ENCODE measurements at regions not wholly inside any gene's neighbourhood (a gene's known extent, or its start where the extent isn't known, plus 50 kb on each side); places are given as distances from the start of the nearest gene placed in this dataset.

DNA sequence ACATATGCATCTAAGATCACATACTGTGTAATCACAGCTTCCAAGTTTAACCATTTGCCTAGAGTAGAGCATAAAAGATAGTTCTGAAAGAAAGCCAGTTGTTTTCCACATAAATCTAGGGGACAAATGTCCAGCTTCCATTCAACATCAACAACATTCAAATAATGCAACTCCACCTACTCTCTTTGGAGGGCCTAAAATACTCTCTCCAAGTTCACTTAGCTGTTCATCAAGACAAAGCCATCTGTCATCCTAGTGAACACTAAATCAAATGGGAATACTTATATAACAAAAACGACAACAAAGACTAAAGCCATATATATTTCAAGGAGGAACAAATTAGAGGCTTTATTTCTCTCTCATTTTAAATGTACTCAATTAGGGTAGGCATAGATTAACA, 221.5 kb upstream of the CDH2 start:
- 36 to 39% methylated on average over 1 of the region's 1 CpG for WGBS, 2 donors
- Histone ChIP-seq H3K36me3 (replicated peaks in 1 of 2; ENCODE audit: insufficient read depth in 1 of 2, low read depth in 2 of 2) (no peaks in the 10 kb centered on the region), H3K4me1 (no peaks in the 10 kb centered on the region), H3K27ac (no peak overlapping the region), H3K9me3 (no peaks in the 10 kb centered on the region), H3K4me3 (no peak overlapping the region), H3K27me3 (no peaks in the 10 kb centered on the region)
- TF ChIP-seq POLR2A (IDR thresholded peaks at IDR 0.05): no peak
- TF ChIP-seq, protein P1, sequence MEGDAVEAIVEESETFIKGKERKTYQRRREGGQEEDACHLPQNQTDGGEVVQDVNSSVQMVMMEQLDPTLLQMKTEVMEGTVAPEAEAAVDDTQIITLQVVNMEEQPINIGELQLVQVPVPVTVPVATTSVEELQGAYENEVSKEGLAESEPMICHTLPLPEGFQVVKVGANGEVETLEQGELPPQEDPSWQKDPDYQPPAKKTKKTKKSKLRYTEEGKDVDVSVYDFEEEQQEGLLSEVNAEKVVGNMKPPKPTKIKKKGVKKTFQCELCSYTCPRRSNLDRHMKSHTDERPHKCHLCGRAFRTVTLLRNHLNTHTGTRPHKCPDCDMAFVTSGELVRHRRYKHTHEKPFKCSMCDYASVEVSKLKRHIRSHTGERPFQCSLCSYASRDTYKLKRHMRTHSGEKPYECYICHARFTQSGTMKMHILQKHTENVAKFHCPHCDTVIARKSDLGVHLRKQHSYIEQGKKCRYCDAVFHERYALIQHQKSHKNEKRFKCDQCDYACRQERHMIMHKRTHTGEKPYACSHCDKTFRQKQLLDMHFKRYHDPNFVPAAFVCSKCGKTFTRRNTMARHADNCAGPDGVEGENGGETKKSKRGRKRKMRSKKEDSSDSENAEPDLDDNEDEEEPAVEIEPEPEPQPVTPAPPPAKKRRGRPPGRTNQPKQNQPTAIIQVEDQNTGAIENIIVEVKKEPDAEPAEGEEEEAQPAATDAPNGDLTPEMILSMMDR (IDR thresholded peaks at IDR 0.05): no peak
- DNase-seq: no peak
- ATAC-seq: no peak
- intact Hi-C loops (cut with DNase I): no loop called here

DNA sequence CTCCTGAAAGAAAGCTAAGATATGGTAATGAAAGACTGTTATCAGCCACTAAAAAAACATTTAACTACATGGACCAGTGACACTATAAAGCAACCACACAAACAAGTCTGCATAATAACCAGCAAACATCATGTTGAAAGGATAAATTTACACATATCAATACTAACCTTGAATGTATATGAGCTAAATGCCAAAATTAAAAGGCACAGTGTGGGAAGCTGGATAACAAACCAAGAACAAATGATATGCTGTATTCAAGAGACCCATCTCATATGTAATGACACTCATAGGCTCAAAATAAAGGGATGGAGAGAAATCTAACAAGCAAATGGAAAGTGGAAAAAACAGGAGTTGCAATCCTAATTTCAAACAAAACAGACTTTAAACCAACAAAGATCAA, 213.1 kb upstream of the CDH2 start:
- no peaks in the 10 kb centered on the region for H3K27me3 ChIP-seq

DNA sequence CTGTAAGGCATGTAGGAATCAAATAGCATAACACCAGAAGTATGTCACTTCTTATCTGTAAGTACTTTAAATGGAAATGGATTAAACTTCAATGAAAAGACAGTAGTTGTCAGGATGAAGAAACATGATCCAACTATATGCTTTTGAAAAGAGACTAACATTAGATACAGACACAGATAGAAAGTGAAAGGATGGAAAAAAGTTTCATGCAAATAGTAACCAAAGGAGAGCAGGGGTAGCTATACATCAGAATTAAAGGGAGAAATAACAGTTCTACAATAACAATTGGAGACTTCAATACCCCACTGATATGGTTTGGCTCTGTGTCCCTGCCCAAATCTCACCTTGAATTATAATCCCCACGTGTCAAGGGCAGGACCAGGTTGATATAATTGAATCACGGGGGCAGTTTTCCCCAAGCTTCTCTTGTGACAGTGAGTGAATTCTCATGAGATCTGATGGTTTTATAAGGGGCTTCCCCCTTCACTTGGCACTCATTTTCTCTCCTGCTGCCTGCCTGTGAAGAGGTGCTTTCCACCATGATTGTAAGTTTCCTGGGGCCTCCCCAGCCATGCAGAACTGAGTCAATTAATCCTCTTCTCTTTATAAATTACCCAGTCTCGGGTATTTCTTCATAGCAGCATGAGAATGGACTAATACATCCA, 205.4 kb upstream of the CDH2 start:
- Histone ChIP-seq H3K4me3 (no peak overlapping the region), H3K27ac (no peak overlapping the region), H3K27me3 (no peaks in the 10 kb centered on the region), H3K4me1 (no peaks in the 10 kb centered on the region), H3K36me3 (replicated peaks in 1 of 2; ENCODE audit: insufficient read depth in 1 of 2, low read depth in 2 of 2) (no peaks in the 10 kb centered on the region), H3K9me3 (no peaks in the 10 kb centered on the region)
- WGBS, 2 donors: 35 to 56% methylated on average over 3 of the region's 3 CpGs
- no peak for TF ChIP-seq POLR2A (IDR thresholded peaks at IDR 0.05)
- TF ChIP-seq, protein P1 (IDR thresholded peaks at IDR 0.05): no peak
- intact Hi-C loops (cut with DNase I): no loop called here
- ATAC-seq (no peak), DNase-seq (no peak)

More for the DNA sequence above, 213.1 kb upstream of the CDH2 start:
- TF ChIP-seq, protein P1 (IDR thresholded peaks at IDR 0.05): no peak
- no peak for TF ChIP-seq POLR2A (IDR thresholded peaks at IDR 0.05)
- no peak for ATAC-seq
- Histone ChIP-seq H3K36me3 (replicated peaks in 1 of 2; ENCODE audit: insufficient read depth in 1 of 2, low read depth in 2 of 2) (no peaks in the 10 kb centered on the region), H3K4me3 (no peak overlapping the region), H3K9me3 (peaks cover 0 to 5% (median 0%) of the 10 kb centered on the region in 3 donors), H3K27ac (no peak overlapping the region), H3K4me1 (no peaks in the 10 kb centered on the region)
- intact Hi-C loops (cut with DNase I): no loop called here
- no peak for DNase-seq

DNA sequence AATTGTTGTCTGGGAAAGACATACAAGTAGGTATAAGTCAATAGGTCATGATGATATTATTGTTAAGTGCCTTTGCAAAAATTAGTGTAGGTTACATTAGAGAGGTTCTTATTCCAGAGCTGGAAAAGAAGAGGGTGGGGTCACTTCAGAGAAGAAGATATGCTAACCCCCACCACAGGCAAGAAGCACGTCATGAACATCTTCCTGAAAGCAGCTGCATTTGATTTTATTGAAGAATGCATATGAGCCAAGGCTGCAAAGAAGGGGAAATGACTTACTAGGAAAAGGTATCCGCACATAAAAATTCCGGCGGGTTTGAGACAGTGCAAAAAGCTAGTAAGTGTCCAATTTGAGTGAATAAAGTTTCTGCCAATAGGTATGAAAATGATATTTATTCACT, 195.3 kb upstream of the CDH2 start:
- H3K4me3 ChIP-seq: no peak overlapping the region
- intact Hi-C loops (cut with DNase I): no loop called here
- no peaks in the 10 kb centered on the region for H3K27me3 ChIP-seq
- no peaks in the 10 kb centered on the region for H3K9me3 ChIP-seq
- DNase-seq: no peak
- no peak overlapping the region for H3K27ac ChIP-seq
- TF ChIP-seq, protein P1 (IDR thresholded peaks at IDR 0.05): no peak
- no peak for TF ChIP-seq POLR2A (IDR thresholded peaks at IDR 0.05)
- no peak for ATAC-seq
- no peaks in the 10 kb centered on the region for H3K36me3 ChIP-seq (replicated peaks in 1 of 2; ENCODE audit: insufficient read depth in 1 of 2, low read depth in 2 of 2)
- no peaks in the 10 kb centered on the region for H3K4me1 ChIP-seq
- WGBS, 2 donors: 70 to 84% methylated on average over 4 of the region's 4 CpGs

DNA sequence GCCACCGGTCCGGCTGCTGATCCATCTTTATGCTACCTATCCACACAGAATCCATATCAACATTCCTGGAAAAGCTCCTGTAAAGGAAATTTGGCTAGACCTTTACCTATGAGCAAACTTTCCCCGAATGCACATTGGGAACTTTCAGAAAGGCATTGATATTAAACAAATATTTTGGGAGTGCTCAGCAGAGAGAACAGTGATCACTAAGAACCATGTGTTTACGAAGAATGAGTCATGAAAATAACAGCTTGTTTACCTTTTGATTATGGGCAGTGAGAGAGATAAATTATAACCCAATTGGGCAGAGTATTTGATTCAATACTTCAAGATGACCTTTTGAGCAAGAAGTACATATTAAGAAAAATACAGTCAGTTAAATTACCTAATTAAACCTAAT, 189.7 kb upstream of the CDH2 start:
- H3K4me1 ChIP-seq: no peaks in the 10 kb centered on the region
- intact Hi-C loops (cut with DNase I): no loop called here
- no peak for ATAC-seq
- H3K9me3 ChIP-seq: no peaks in the 10 kb centered on the region
- WGBS, 2 donors: 41 to 57% methylated on average over 4 of the region's 4 CpGs
- no peaks in the 10 kb centered on the region for H3K36me3 ChIP-seq (replicated peaks in 1 of 2; ENCODE audit: insufficient read depth in 1 of 2, low read depth in 2 of 2)
- no peak overlapping the region for H3K27ac ChIP-seq
- no peak for TF ChIP-seq POLR2A (IDR thresholded peaks at IDR 0.05)
- TF ChIP-seq, protein P1 (IDR thresholded peaks at IDR 0.05): no peak
- no peak overlapping the region for H3K4me3 ChIP-seq
- no peak for DNase-seq
- H3K27me3 ChIP-seq: no peaks in the 10 kb centered on the region

Measured in body of pancreas (tissue), 4 donors.